ENCODE measurements at regions not wholly inside any gene's neighbourhood (a gene's known extent, or its start where the extent isn't known, plus 50 kb on each side); places are given as distances from the start of the nearest gene placed in this dataset.
"Not testable (repeated sequence)": the region's sequence is repeated elsewhere in the genome, so short reads cannot be mapped to it uniquely, and the experiment has no call there.

DNA sequence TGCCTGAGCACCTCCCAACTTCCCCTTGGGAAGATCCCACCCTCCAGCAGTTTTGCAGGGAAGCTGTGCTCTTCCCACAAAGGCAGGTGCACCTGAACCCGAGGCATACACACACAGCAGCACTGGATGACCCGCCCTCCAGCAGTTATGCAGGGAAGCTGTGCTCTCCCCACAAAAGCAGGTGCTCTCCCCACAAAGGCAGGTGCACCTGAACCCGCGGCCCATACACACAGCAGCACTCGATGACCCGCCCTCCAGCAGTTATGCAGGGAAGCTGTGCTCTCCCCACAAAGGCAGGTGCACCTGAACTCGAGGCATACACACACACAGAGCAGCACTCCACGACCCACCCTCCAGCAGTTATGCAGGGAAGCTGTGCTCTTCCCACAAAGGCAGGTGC lies 80.2 kb upstream of the LPCAT1 start:
- not testable (repeated sequence) for TF ChIP-seq EZH2 (IDR thresholded peaks at IDR 0.05; ENCODE audit: insufficient read depth, poor library complexity, severe bottlenecking); EZH2phosphoT487 (IDR thresholded peaks at IDR 0.05; ENCODE audit: insufficient read depth, low read depth)

Data from GM23248 (cell line).